Right renal pelvis (tissue), 4 donors: ENCODE measurements at regions not wholly inside any gene's neighbourhood (a gene's known extent, or its start where the extent isn't known, plus 50 kb on each side); places are given as distances from the start of the nearest gene placed in this dataset.

ENCODE experiments used
- DNase-seq, 4 donors: peaks; one replicate each; pipeline ENCODE4 v3.0.0-alpha.2; 2013; ENCODE audit warnings: low read depth in 4 of 4, low spot score in 3 of 4, missing footprints in 1 of 4

DNA sequence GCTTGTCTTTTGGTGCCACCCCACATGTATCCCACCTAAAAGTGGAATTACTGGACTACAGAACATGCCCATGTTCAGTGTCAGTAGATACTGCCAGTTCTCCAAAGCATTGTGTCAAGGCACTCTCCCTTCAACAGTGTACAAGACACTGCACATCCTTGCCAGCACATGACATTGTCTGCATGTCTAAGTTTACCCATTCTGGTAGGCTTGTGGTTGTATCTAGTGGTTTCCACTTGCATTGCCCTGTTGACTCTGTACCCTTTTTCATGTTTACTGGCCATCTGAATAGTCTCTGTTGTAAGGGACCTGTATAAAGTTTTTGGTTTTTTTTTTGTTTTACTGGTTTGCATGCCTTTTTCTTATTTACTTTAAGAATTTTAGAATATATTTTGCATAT, 222.4 kb upstream of the CNR1 start:
- no peak for DNase-seq

DNA sequence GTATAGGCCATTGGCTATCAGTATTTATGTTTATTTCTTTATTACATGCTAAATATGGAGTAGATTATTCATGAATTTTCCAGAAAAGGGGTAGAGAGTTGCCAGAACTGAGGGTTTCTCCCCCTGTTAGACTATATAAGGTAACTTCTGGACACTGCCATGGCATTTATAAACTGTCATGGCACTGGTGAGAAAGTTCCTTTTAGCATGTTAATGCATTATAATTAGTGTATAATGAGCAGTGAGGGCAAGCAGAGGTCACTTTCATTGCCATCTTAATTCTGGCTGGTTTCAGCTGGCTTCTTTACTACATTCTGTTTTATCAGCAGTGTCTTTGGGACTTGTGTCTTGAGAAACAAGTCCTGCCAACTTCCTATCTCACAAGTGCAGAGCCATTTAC, 220.0 kb upstream of the CNR1 start:
- DNase-seq = no peak

DNA sequence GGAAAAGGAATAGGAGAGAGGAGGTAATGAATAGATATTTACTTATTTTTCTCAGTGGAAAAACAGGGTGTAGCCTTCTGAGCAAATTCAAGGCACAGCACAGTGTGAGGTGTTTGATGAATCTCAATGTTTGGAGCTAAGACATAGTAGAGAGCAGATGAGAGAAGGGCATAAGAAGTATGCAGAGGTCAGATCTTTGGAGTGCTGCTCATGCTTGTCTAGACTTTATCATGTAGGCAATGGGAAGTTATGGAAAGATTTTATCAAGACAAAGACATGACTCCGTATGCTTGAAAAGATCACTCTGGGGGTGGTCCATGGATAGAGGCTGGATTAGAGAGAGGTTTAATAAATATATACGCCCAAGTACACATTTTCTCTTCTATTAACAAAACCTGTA, 217.0 kb upstream of the CNR1 start:
- no peak for DNase-seq

DNA sequence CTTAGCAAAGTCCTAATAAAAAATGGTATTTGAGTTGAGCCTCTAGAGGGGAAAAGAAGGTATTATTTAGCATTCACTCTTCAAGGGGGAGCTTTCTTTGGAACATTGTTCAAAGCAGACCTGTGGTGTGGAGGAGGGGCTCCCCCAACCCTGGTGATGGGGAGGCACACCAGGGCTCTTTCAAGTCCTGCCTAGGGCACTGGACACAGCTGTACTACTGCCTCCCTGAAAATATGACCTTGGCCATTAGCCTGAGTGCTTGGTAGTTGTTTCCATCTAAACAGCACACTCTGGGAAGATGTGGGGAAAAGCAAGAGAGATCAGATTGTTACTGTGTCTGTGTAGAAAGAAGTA, 215.1 kb upstream of the CNR1 start:
- DNase-seq = no peak

DNA sequence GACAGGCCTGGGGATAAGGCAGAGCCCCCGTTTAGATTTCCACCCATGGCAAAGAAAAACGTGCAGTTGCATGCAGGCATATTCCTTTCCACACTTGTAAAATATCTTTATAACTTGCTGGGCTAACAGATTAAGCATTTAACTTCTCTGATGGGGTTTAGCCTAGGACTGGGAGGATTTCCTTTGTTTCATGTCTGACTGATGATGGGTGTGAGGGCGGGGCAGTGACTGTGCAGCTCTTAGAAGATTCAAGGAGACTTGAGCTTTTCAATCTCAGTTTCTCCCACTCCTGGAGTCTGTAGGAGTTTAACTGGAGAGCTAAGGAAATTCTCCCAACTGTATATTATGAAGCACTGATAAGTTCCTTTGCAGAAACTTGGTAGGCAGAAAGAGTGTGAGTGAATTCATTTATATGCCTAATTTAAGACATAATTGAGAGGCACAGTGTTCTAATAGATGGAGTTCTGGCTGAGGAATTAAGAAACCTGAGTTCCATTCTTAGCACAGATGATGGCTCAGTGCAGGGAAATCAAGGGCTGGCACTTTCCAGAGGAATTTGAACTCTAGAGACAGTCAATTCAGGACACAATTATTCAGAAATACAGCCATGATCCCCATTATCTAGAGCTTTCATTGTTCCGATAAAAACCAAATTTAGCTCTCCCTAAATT, 214.6 kb upstream of the CNR1 start:
- no peak for DNase-seq

DNA sequence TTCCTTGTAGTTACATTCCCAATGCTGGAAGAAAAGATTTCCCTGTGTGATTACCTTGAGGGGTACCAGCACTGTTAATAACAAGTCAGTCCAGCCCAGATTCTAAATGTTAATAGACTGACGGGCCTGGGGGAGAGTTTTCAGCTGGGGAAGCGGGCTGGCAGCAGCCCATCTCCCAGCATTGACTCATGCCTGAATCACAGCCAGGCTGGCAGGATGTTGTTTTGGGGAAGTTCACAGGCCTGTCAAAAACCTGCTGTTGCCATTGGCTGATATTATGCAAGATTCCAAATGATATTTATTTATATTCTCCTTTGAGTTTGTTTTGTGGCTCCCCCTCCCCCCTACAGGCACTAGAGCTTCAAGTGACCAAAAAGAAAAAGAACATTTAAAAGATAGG, 213.9 kb upstream of the CNR1 start:
- no peak for DNase-seq

DNA sequence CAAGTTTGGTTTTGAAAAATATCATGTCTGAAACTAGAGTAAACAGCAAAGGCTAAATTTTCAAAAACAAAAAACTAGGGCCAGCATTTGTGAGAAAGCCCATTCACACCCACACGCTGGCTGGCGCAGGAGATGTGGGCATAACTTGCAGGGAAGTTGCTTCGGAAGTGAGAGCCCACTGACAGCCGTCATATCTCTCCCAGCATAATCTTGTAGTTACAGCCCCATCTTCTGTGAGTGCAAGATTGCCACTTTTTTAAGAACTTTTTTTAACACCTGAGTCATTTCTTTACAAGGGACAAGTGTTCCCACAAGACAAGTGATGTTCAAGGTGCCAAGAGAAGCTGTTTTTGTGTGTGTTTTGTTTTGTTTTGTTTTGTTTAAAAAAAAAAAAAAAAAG, 212.5 kb upstream of the CNR1 start:
- no peak for DNase-seq

DNA sequence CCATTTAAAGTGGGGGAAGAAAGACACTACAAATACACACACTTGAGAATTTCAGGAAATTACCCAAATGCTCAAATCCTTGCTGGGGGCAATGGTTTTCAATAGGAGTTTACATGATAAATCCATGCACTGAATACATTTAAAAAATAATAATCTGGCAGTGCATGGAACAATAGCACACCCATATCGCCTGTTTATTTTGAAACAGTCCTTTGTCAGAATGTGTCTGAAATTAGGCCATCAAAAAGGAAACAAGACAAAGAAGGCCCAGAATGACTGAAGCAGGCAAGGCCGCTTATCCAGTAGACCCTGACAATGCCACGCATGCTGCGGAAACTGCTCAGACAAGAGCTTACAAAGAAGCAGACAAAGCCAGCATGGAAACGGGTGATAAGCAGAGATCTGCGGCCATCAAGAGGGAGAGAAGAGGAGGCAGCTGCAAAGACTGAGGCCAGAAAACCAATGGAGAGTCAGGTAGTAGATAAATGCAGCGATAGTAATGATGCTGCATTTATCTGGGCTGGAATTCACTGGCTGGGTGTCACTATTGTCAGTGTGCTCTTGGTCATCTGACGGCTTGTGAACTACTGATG, 211.9 kb upstream of the CNR1 start:
- no peak for DNase-seq

DNA sequence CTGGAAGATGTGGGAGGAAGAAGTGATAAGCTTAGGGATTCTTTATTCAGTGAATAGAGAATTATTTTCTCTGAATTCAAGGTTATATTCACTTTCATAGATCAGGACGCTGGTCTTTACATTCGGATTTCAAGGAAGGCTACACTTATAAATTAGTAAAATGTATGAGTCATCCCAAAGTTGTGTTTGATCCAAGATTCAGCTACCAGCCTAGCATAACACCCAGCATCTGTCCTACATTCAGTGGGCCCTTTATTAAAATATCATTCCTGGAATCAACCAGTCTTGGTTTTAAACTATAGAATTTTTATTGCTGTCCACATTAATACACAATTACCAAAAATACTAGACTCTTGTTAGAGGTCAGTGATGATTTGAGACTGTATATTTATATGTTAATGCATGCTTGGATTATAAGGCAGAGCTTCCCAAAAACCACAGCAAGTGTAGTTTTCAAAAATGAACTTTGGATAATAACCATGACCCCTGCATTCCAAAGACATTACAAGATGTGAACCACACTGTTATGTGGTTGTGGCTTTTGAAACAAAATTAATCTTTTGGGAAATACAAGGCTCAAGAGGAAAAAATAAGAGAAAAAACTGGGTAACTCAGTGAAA, 210.7 kb upstream of the CNR1 start:
- no peak for DNase-seq

DNA sequence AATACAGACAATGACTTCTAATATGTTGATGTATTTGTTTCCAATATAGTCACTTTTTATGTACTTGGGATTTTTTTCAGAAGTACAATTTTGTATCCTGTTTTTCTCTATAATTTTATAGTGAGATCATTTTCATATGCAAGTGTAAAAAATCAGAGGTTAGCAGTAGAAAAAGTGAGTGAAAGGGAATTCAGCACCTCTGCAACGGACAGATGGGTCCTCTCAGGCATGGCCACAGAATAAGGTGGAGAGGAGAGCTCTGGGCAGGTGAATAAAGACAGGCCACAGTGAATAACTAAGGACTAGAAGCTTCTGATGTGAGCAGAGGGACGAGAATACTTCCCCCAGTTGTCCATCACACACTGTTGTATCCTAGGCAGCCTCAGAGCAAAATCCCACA, 210.1 kb upstream of the CNR1 start:
- DNase-seq = no peak

DNA sequence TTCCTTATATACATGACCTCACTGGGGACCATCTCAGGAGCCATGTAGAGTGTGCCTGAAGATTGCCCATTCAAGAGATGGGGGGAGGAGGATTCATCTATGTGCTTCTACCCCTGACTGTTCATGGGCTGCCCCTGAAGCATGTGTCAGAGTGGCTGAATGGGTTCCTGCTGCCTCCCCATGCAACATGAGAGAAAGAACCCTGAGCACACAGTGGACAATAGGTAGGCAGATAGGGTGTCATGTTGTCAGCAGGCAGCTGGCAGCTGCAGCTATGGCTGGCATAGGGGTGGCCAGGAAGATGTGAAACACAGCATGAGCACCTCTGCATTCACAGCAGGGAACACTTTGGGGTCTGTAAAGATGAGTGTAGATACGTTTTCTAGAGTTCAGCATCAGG, 208.4 kb upstream of the CNR1 start:
- DNase-seq = no peak

DNA sequence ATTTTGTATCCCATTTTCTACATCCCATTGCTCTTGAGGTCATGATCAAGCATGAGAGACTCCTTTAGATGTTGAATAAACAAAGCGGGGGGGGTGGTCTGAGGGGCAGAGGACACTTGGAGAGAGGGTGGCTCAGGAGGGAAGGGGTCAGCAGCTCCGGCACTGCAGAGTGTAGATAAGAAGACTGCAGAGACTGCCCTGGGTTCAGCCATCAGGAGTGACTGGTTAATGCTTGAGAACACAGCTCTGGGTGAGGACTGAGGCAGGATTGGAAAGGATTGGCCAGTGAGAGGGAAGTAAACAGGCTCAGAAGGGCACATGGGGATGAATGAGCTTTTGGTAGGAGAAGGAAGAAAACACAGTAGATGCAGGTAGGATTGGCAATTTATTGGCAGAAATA, 205.3 kb upstream of the CNR1 start:
- DNase-seq = no peak

DNA sequence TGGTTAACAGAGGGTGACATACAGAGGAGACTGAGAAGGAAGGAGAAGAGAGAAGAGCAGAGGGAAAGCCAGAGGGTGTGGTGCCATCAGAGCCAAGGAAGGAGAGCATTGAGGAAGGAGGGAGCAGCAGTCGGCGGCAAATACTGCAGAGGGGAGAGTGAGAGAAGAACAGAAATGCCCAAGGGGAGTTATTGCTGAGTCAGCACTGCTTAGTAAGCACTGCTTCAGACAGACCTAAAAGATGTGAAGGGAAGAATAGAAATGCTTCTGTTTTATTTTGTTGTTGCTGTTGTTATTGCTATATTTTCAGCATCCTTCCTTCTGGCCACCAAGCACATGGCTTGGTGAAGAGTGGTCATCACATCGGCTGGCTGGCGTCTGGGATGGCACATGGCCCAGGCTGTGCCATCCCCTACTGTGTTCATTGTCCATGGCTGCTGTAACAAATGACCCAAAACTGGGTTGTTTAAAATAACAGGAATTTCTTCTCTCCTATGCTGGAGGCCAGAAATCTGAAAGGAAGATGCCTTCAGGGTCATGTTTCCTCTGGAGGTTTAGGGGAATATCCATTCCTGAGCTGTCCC, 204.1 kb upstream of the CNR1 start:
- DNase-seq = no peak

DNA sequence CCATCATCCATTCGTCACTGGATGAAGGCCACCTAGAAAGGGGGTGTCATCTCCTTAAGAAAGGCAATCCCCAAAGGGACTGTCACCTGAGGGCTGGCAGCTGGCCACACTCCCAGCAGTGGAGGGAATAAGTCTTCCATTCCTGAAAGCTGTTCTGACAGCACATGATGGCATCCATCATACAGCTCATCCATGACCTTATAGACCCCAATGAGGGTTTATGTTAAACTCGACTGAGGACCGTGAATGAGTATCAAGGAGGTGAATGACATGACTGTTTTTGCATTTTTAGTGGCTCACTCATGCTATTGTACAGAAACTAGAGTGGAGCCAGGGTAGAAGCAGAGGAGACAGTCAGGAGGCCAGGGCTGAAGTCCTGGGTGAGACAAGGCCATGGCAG, 203.1 kb upstream of the CNR1 start:
- no peak for DNase-seq

DNA sequence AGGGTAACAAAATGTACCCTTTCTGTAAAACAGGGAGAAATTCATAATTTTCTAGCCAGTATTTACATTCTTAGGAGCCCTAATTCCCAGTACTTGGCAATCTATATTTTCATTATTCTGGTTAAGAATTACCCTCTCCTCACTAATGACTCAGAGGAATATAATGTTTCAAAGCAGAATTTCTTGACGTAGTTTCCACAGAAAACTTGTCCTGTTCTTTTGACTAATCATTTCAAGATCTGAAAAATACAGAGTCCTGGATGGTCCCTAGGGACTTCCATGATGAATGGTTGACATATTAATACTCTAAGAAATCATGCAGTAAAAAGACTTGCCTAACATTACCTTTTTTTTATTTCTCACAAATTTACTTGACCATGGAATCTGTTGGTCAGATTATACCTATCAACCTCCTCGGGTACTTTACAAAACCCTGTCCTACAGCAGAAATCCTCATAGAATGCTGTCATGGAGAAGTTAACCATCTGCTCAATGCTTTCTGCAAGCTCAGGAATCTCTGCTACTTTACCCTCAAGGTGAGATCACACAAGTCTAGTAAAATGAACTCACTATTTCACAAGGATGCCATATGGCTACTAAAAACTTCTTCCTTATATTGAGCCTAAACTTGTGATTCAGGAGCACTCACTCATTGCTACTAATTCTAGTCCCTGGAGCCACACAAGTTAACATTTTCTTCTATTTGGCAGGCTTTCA, 202.1 kb upstream of the CNR1 start:
- no peak for DNase-seq

DNA sequence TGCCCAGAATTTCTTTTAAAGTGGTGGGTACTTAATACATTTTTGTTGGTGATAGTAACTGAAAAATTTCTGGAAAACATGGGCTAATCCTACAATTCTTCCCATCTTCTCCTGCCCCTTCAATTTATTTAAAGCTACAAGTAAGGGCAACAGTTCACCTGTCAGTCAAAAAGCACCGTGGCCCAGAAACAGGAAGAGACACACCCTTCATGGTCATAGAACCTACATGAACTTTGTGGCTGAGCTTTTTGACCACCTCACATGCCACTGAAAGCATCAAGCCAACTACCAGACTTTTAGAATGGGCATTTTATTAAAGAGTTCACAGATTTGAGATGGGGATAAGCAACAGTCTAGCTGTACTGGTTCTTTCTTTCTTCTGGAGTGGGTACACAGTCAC, 201.1 kb upstream of the CNR1 start:
- DNase-seq = no peak

DNA sequence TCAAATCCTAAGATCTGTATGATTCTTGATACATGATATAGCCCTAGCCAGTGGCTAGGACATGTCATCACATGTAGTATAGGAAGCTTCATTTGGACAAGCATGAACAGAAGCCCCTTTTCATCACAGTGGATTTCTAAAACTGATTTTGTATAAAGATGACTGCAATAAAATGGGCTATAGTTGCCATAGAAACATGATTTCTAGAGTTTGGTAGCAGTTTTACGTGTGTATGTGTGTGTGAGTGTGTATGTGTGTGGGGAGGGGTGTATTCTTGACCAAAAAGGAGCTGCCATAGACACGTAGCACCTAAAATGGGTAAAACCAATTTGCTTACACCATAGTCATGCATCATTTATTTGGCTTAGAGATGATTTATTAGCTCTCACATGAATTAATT, 200.5 kb upstream of the CNR1 start:
- DNase-seq = no peak

DNA sequence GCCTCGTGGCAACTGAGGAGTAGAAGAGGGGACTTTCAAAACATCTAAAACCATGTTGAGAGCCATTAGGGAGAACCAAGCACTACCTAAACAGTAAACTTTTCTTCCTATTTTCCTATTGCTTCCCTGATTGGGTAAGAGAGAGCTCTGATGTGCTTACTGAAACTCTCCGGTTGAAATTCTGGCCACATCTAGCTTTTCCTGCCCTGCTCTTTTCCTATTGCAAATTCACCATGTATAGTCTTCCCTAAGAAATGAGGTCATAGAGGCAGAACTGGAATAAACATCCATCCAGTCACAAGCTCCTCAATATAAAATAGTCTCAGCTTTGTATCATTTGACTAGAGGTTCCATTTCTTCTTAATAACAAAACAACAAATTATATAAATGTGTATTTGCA, 199.5 kb upstream of the CNR1 start:
- DNase-seq = no peak

DNA sequence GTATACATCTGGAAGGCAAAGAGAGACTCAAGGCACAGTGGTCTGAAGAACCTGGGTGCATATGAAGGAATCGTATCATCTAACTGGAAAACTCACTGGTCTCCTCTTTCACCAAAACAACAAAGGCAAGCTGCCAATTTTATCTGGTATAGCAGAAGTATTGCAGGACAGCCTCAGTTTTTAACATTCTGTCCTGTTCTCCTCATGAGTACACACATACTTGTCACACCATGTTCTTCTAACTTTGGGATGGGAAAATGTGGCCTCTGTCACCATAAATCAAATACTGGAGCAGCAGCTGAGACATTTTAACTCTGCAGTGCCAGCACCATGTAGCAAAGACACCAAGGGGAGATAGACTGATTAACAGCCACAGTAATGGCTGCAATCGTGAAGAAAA, 199.1 kb upstream of the CNR1 start:
- no peak for DNase-seq

DNA sequence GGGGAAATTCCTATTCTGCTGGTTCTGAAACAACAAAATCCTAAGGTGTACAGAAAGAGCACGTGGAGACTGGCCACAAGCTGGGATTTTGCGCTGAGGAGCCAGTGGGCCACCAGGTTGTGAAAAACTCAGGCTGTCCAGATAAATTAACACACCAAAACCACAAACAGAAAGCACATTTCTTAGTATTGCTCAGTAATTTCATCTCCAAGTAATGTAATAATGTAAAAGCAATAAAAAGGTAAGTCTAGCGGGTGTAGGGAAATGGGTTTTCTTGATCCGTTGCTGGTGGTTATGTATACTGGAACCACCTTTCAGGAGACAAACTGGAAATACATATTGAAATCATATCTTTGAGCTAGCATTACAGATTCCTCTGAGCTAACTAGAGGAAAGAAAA, 195.6 kb upstream of the CNR1 start:
- no peak for DNase-seq

DNA sequence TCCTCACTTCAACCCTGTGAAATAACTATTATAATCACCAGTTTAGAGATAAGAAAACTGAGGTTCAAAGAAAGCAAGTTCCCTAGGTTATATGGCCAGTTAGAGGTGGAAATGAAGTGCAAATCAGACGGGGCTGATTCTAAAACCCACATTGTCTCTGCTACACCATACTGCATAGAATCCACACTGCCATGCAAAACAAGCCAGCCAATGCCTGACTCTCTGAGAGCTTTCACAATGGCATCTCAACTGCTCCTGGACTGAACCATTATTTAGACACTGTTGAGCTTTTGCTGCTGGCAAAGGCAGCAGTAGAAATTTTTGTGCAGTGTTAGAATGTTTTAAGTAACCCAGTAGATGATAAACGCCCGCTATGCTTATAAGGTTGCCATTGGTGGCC, 195.2 kb upstream of the CNR1 start:
- DNase-seq = no peak
